HCT116 (cell line): ENCODE measurements at regions not wholly inside any gene's neighbourhood (a gene's known extent, or its start where the extent isn't known, plus 50 kb on each side); places are given as distances from the start of the nearest gene placed in this dataset.
"Not testable (repeated sequence)": the region's sequence is repeated elsewhere in the genome, so short reads cannot be mapped to it uniquely, and the experiment has no call there.

ENCODE experiments used
- ATAC-seq: fragments of 200-7000 bp; cut with Tn5 transposase; 2 replicates; pipeline ENCODE4 v1.9.1; 2020; ENCODE audit warnings: mild to moderate bottlenecking, moderate library complexity
- BruUV-seq: library from RNA; stranded (reverse); fragments of 400-500 nt; replicated peaks from 2 replicates; lab custom pipeline; 2021; lab: Mats Ljungman, UMichigan
- CTCF ChIA-PET: fragments of 300-600 bp; sonication (Branson Sonifier 250); formaldehyde crosslinking; loops from one replicate; lab custom pipeline; 2021; ENCODE audit warnings: antibody characterized with exemption; lab: Charles Lee
- POLR2A ChIA-PET: fragments of 300-600, 350-600 bp; sonication (Branson Sonifier 250); formaldehyde crosslinking; loops from one replicate; lab custom pipeline; 2021; ENCODE audit warnings: antibody characterized with exemption; lab: Charles Lee
- RAD21 ChIA-PET, 2 experiments: fragments of 300-600 bp; sonication (Branson Sonifier 250); formaldehyde crosslinking; loops; one replicate each; lab custom pipeline; 2023; ENCODE audit warnings: low total read pairs in 2 of 2; ENCODE audit not compliant: uncharacterized antibody in 2 of 2, unreplicated experiment in 2 of 2, low non-redundant PET in 1 of 2; lab: Charles Lee
- DNase-seq: peaks from one replicate; pipeline ENCODE4 v3.0.0-alpha.2; 2010; ENCODE audit warnings: low read depth, low spot score
- H2AFZ ChIP-seq: fragments of 200-600 bp; shearing (Covaris generic), sonication (generic); 2 replicates; pipeline ENCODE4 v1.6.1; 2017; ENCODE audit warnings: low read depth, mixed run types, mixed read lengths, antibody characterized with exemption, low read length; ENCODE audit not compliant: poor library complexity, severe bottlenecking
- H3K27ac ChIP-seq: 2 replicates; pipeline ENCODE4 v1.5.1; 2012; ENCODE audit warnings: low read depth, low read length
- H3K27me3 ChIP-seq: fragments of 200-600 bp; sonication (generic); 2 replicates; pipeline ENCODE4 v1.6.1; 2016; ENCODE audit warnings: mixed run types, low read length, mixed read lengths; ENCODE audit not compliant: insufficient read depth
- H3K36me3 ChIP-seq, 2 experiments: fragments of 200-500 bp in 1 of 2; fragments of 200-600 bp in 1 of 2; sonication (Bioruptor generic) in 1 of 2; sonication (generic) in 1 of 2; 2 replicates each; pipeline versions ENCODE4 v1.5.1 to v1.6.1; 2014 to 2016; ENCODE audit warnings: low read length in 2 of 2, inconsistent platforms in 1 of 2, mixed read lengths in 1 of 2, mixed run types in 1 of 2; ENCODE audit not compliant: insufficient read depth in 2 of 2, control insufficient read depth in 1 of 2
- H3K4me1 ChIP-seq, 2 experiments: fragments of 200-600 bp in 1 of 2; sonication (generic) in 1 of 2; 2 replicates each; pipeline versions ENCODE4 v1.5.1 to v1.6.1; 2012 to 2017; ENCODE audit warnings: low read length in 2 of 2, inconsistent platforms in 1 of 2, mild to moderate bottlenecking in 1 of 2, mixed read lengths in 1 of 2, mixed run types in 1 of 2, moderate library complexity in 1 of 2; ENCODE audit not compliant: insufficient read depth in 2 of 2, control insufficient read depth in 1 of 2
- H3K4me2 ChIP-seq: fragments of 200-600 bp; sonication (generic); 2 replicates; pipeline ENCODE4 v1.6.1; 2017; ENCODE audit warnings: mixed run types, low read length, mixed read lengths
- H3K4me3 ChIP-seq, 2 experiments: fragments of 200-600 bp in 1 of 2; sonication (generic) in 1 of 2; replicated peaks in 1 of 2; 2 replicates each; pipeline ENCODE4 v1.5.1; 2011 to 2016; ENCODE audit warnings: low read length in 2 of 2, control low read depth in 1 of 2, low read depth in 1 of 2, mild to moderate bottlenecking in 1 of 2, mixed read lengths in 1 of 2, mixed run types in 1 of 2
- H3K79me2 ChIP-seq: fragments of 200-600 bp; sonication (generic); 2 replicates; pipeline ENCODE4 v1.6.1; 2017; ENCODE audit warnings: mild to moderate bottlenecking, mixed run types, low read length, moderate library complexity, mixed read lengths; ENCODE audit not compliant: insufficient read depth
- H3K9ac ChIP-seq: fragments of 200-600 bp; sonication (generic); 2 replicates; pipeline ENCODE4 v1.6.1; 2016; ENCODE audit warnings: low read length, mixed read lengths
- H3K9me2 ChIP-seq: fragments of 200-600 bp; sonication (generic), shearing (Covaris generic); 2 replicates; pipeline ENCODE4 v1.6.1; 2017; ENCODE audit warnings: mixed run types, mild to moderate bottlenecking, moderate library complexity; ENCODE audit not compliant: insufficient read depth
- H3K9me3 ChIP-seq, 2 experiments: fragments of 200-500 bp in 1 of 2; fragments of 200-600 bp in 1 of 2; sonication (Bioruptor generic) in 1 of 2; sonication (generic) in 1 of 2; 2 replicates each; pipeline ENCODE4 v1.6.1; 2014 to 2017; ENCODE audit warnings: low read length in 2 of 2, mixed read lengths in 2 of 2, inconsistent platforms in 1 of 2, low read depth in 1 of 2, mild to moderate bottlenecking in 1 of 2, mixed run types in 1 of 2, moderate library complexity in 1 of 2; ENCODE audit not compliant: control insufficient read depth in 1 of 2, insufficient read depth in 1 of 2
- H4K20me1 ChIP-seq: fragments of 200-600 bp; sonication (generic), shearing (Covaris generic); 2 replicates; pipeline ENCODE4 v1.6.1; 2017; ENCODE audit warnings: mixed run types, mild to moderate bottlenecking, moderate library complexity; ENCODE audit not compliant: insufficient read depth
- CEBPB ChIP-seq: IDR thresholded peaks from 2 replicates; pipeline ENCODE4 v1.6.1; 2012; ENCODE audit warnings: low read depth
- EGR1 ChIP-seq: IDR thresholded peaks from 2 replicates; pipeline ENCODE4 v1.6.1; 2012; ENCODE audit warnings: low read depth
- EZH2phosphoT487 ChIP-seq: fragments of 200-600 bp; IDR thresholded peaks from 2 replicates; pipeline ENCODE4 v1.6.1; 2018; ENCODE audit warnings: antibody characterized with exemption, borderline replicate concordance
- POLR2A ChIP-seq: IDR thresholded peaks from 2 replicates; pipeline ENCODE4 v1.7.0; 2011; ENCODE audit warnings: borderline replicate concordance; ENCODE audit not compliant: insufficient read depth, insufficient read length; ENCODE audit errors: extremely low read depth
- RAD21 ChIP-seq: IDR thresholded peaks from 2 replicates; pipeline ENCODE4 v1.6.1; 2012; ENCODE audit warnings: low read depth, mild to moderate bottlenecking
- SIN3A ChIP-seq: IDR thresholded peaks from 2 replicates; pipeline ENCODE4 v1.6.1; 2012; ENCODE audit warnings: low read depth
- SP1 ChIP-seq: IDR thresholded peaks from 2 replicates; pipeline ENCODE4 v1.6.1; 2012; ENCODE audit warnings: low read depth
- TCF7L2 ChIP-seq: IDR thresholded peaks from 2 replicates; pipeline ENCODE4 v1.7.0; 2011; ENCODE audit warnings: borderline replicate concordance, inconsistent platforms; ENCODE audit not compliant: insufficient read depth, insufficient read length; ENCODE audit errors: extremely low read depth
- YY1 ChIP-seq: IDR thresholded peaks from 2 replicates; pipeline ENCODE4 v1.6.1; 2011; ENCODE audit warnings: low read length, low read depth, moderate library complexity, mild to moderate bottlenecking; ENCODE audit not compliant: insufficient replicate concordance; ENCODE audit errors: extremely low read depth
- ZFX ChIP-seq: fragments of 450-650 bp; IDR thresholded peaks from 2 replicates; pipeline ENCODE4 v1.6.1; 2017
- ZNF274 ChIP-seq: fragments of 200-500 bp; sonication (Bioruptor generic); IDR thresholded peaks from 2 replicates; pipeline ENCODE4 v1.6.1; 2014; ENCODE audit warnings: mild to moderate bottlenecking, low read depth, low read length, inconsistent platforms
- intact Hi-C: fragments of 100-400 bp; cut with micrococcal nuclease; formaldehyde crosslinking; loops from 2 replicates; pipeline ENCODE4 v1.10.0; 2022
- TF ChIP-seq, protein P1 (sequence below): IDR thresholded peaks from 2 replicates; pipeline ENCODE4 v1.6.1; 2011; ENCODE audit warnings: mild to moderate bottlenecking, low read length, moderate library complexity; ENCODE audit not compliant: insufficient replicate concordance; ENCODE audit errors: extremely low read depth
- TF ChIP-seq, protein P2 (sequence below): IDR thresholded peaks from 2 replicates; pipeline ENCODE4 v1.6.1; 2012

DNA sequence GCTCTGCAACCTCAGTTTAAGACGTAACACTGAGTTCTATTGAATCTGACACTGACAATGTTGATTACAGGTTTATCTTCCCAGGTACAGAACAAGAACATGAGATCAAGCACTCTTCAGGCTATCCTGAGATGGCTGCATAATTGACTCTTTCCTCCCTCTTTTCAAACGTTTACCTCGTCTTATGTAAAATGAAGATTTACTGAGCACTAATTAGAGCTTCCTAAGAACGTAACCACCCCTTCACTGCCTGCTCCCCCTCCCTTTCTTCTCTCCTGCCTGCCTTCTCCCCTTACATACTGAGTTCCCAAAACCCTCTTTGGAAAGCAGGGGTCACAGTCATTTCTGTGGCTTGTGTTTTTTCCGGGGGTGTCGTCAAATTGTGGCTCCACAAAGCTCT is 86.2 kb upstream of the ADCY2 start:
- H3K27me3 ChIP-seq, H2AFZ ChIP-seq, H3K36me3 ChIP-seq, H4K20me1 ChIP-seq, H3K79me2 ChIP-seq, H3K4me3 ChIP-seq, CTCF ChIA-PET, POLR2A ChIA-PET, BruUV-seq, ATAC-seq, H3K9me3 ChIP-seq, H3K4me2 ChIP-seq, H3K4me1 ChIP-seq, RAD21 ChIA-PET, H3K27ac ChIP-seq, DNase-seq, H3K9ac ChIP-seq, H3K9me2 ChIP-seq, intact Hi-C loops: not testable (repeated sequence)

DNA sequence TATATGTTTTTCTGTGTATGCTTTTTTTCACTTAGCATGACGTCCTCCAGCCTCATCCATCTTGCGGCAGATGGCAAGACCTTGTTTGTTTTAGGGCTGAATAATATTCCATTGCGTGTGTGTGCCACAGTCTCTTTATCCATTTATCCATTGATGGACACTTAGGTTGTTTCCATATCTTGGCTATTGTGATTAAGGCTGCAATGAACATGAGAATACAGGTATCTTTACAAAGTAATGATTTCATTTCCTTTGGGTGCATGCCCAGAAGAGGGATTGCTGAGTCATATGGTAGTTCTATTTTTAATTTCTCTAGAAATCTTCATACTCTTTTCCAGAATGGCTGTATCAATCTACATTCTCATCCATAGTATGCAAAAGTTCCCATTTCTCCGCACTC is 85.3 kb upstream of the ADCY2 start:
- H3K9me2 ChIP-seq, H3K9ac ChIP-seq, H3K4me1 ChIP-seq, H3K27ac ChIP-seq, DNase-seq, H3K4me2 ChIP-seq, intact Hi-C loops, H4K20me1 ChIP-seq, H3K36me3 ChIP-seq, H3K27me3 ChIP-seq, CTCF ChIA-PET, H2AFZ ChIP-seq, H3K4me3 ChIP-seq, RAD21 ChIA-PET, ATAC-seq, POLR2A ChIA-PET, H3K79me2 ChIP-seq, BruUV-seq: not testable (repeated sequence)
- H3K9me3 ChIP-seq: peaks cover 5 to 15% of the 10 kb centered on the region in 2 experiments; a peak in 2 of 4 replicates

DNA sequence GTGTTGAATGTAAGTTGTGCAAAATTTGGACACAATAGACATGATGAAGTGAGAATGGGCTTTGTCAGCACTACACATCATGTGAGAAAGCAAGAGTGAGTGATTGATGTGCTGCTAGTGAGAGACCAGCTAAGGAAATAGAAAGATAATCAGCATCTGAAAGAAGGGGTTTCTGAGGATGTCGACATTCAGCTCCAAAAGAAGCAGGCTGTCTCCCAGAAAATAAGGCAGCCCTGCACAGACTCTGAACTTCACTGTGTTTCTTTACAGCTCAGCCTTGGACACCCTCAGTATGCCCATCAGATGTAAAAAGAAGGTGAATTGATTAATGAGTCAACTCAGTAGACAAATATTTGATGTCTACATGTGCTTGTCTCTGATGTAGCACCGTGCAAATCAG is 80.8 kb upstream of the ADCY2 start:
- Histone ChIP-seq H3K9ac (no peak overlapping the region), H3K4me1 (no peaks in the 10 kb centered on the region), H3K4me2 (no peak overlapping the region), H4K20me1 (no peaks in the 10 kb centered on the region), H3K27ac (no peak overlapping the region), H2AFZ (no peak overlapping the region), H3K27me3 (no peaks in the 10 kb centered on the region), H3K4me3 (no peak overlapping the region), H3K9me2 (no peaks in the 10 kb centered on the region), H3K9me3 (peaks cover 9 to 17% of the 10 kb centered on the region in 2 experiments; a peak in 2 of 4 replicates), H3K79me2 (no peaks in the 10 kb centered on the region), H3K36me3 (no peaks in the 10 kb centered on the region)
- ChIA-PET CTCF (no interaction called here), POLR2A (no interaction called here), RAD21 (no interaction called here)
- intact Hi-C loops: no loop called here
- BruUV-seq: no TSS peak
- ATAC-seq (no peak), DNase-seq (no peak)
- TF ChIP-seq RAD21 (no peak), EZH2phosphoT487 (no peak), CEBPB (no peak), SP1 (no peak), YY1 (no peak), ZFX (no peak), ZNF274 (no peak), POLR2A (no peak), EGR1 (no peak), SIN3A (no peak), TCF7L2 (no peak)
- TF ChIP-seq, protein P1, sequence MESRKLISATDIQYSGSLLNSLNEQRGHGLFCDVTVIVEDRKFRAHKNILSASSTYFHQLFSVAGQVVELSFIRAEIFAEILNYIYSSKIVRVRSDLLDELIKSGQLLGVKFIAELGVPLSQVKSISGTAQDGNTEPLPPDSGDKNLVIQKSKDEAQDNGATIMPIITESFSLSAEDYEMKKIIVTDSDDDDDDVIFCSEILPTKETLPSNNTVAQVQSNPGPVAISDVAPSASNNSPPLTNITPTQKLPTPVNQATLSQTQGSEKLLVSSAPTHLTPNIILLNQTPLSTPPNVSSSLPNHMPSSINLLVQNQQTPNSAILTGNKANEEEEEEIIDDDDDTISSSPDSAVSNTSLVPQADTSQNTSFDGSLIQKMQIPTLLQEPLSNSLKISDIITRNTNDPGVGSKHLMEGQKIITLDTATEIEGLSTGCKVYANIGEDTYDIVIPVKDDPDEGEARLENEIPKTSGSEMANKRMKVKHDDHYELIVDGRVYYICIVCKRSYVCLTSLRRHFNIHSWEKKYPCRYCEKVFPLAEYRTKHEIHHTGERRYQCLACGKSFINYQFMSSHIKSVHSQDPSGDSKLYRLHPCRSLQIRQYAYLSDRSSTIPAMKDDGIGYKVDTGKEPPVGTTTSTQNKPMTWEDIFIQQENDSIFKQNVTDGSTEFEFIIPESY: no peak
- TF ChIP-seq, protein P2, sequence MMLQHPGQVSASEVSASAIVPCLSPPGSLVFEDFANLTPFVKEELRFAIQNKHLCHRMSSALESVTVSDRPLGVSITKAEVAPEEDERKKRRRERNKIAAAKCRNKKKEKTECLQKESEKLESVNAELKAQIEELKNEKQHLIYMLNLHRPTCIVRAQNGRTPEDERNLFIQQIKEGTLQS: no peak
